Ovary (tissue), 7 donors: ENCODE measurements at regions not wholly inside any gene's neighbourhood (a gene's known extent, or its start where the extent isn't known, plus 50 kb on each side); places are given as distances from the start of the nearest gene placed in this dataset. TPM values are rescaled to one million over a fixed set of nuclear protein-coding genes. Genes with fewer than 3 reads are reported as not detected.

Experiments
- DNase-seq, 5 donors: peaks; one replicate each; pipeline ENCODE4 v3.0.0-alpha.2; 2019 to 2020
- H3K27ac ChIP-seq, 2 donors: fragments of 200-600 bp; one replicate each; pipeline versions ENCODE4 v1.5.1 to v1.8.0; 2019 to 2022
- H3K27me3 ChIP-seq: fragments of 200-600 bp; one replicate; pipeline ENCODE4 v1.8.0; 2022
- H3K36me3 ChIP-seq: fragments of 200-600 bp; sonication (generic); one replicate; pipeline ENCODE4 v1.5.1; 2019
- H3K4me1 ChIP-seq: one replicate; pipeline ENCODE4 v1.8.1; 2013; ENCODE audit warnings: mild to moderate bottlenecking, moderate library complexity; ENCODE audit not compliant: insufficient read depth
- H3K4me3 ChIP-seq: fragments of 200-600 bp; sonication (generic); one replicate; pipeline ENCODE4 v1.5.1; 2017
- H3K9me3 ChIP-seq, 2 donors: fragments of 200-600 bp in 1 of 2; sonication (generic) in 1 of 2; one replicate each; pipeline versions ENCODE4 v1.5.1 to v1.8.1; 2013 to 2019; ENCODE audit warnings: mild to moderate bottlenecking in 1 of 2, moderate library complexity in 1 of 2
- CTCF ChIP-seq, 3 donors: fragments of 450-650 bp in 2 of 3; fragments of 200-600 bp in 1 of 3; IDR thresholded peaks; one replicate each; pipeline versions ENCODE4 v1.5.1 to v1.8.0; 2016 to 2022; ENCODE audit warnings: antibody characterized with exemption in 3 of 3, mild to moderate bottlenecking in 1 of 3
- EP300 ChIP-seq: sonication (generic); formaldehyde crosslinking; IDR thresholded peaks from one replicate; pipeline ENCODE4 v1.6.1; 2017; ENCODE audit warnings: antibody characterized with exemption
- POLR2A ChIP-seq: fragments of 450-650 bp; IDR thresholded peaks from one replicate; pipeline ENCODE4 v1.6.1; 2017; ENCODE audit warnings: antibody characterized with exemption, mild to moderate bottlenecking, moderate library complexity
- WGBS, 3 donors: extraction: QIAGEN DNeasy Blood & Tissue Kit in 1 of 3; methylation state at CpG; one replicate each; pipeline versions ENCODE4 v1.1.5 to v1.1.7; 2013 to 2017; 5-methylcytosine and 5-hydroxymethylcytosine counted together
- intact Hi-C, 4 donors: fragments of 100-400 bp; cut with DNase I; formaldehyde crosslinking; loops; one replicate each; pipeline versions ENCODE4 v1.11.0 to v1.15.1; 2022 to 2023
- small RNA-seq: library from RNA; depleted of rRNA; stranded (forward); fragments of <200 nt; gene quantifications from one replicate; pipeline ENCODE3, GENCODE V24; 2016
- donor health status: DM: no; HTN: no; CAD: no; lungs with moderate emphysema.
- donor health status: DM: no; HTN: no; CAD: no.
- donor health status: Bipolar disorder and iron deficiency.
- donor health status: DM: no; HTN: no; CAD: no.
- donor health status: DM: yes; HTN: yes; CAD: no.

DNA sequence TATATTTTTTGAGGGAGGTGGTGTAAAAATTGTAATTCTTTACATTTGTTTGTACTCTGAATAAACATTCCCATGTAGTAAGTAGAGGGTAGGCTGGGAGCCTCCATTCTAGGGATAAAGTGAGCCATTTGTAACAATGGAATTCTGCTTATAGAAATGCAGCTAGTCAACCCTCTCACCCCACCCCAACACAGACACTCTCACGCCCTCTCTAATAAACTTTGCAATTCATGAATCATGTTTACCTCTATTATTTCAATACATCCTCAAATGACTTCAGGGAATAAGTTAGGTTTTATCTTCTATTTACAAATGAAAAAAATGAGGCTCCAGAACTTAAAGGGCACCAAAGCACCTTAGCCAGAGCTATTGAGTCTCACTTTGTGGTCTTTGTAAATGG lies 56.5 kb upstream of the PDZRN3 start:
- Histone ChIP-seq H3K4me3 (no peak overlapping the region), H3K27me3 (no peaks in the 10 kb centered on the region), H3K9me3 (no peaks in the 10 kb centered on the region), H3K36me3 (no peaks in the 10 kb centered on the region), H3K4me1 (no peaks in the 10 kb centered on the region), H3K27ac (no peak overlapping the region)
- no peak for TF ChIP-seq CTCF (IDR thresholded peaks at IDR 0.05)
- TF ChIP-seq POLR2A = no peak
- TF ChIP-seq EP300 = no peak
- intact Hi-C loops = no loop called here
- no peak for DNase-seq
- WGBS, 3 donors = 71 to 81% (median 78%) methylated on average over 1 of the region's 1 CpG

GRCh38 chr3:73680391-73681095 lies 55.8 kb upstream of the PDZRN3 start:
- no peak for DNase-seq
- no peaks in the 10 kb centered on the region for H3K36me3 ChIP-seq
- H3K27ac ChIP-seq = no peak overlapping the region
- WGBS, 3 donors = 45 to 66% (median 50%) methylated on average over 8 of the region's 8 CpGs
- H3K27me3 ChIP-seq = no peaks in the 10 kb centered on the region
- H3K4me3 ChIP-seq = no peak overlapping the region
- TF ChIP-seq CTCF (IDR thresholded peaks at IDR 0.05) (no peak), EP300 (no peak), POLR2A (no peak)
- H3K9me3 ChIP-seq = no peaks in the 10 kb centered on the region
- intact Hi-C loops = no loop called here
- H3K4me1 ChIP-seq = no peaks in the 10 kb centered on the region

DNA sequence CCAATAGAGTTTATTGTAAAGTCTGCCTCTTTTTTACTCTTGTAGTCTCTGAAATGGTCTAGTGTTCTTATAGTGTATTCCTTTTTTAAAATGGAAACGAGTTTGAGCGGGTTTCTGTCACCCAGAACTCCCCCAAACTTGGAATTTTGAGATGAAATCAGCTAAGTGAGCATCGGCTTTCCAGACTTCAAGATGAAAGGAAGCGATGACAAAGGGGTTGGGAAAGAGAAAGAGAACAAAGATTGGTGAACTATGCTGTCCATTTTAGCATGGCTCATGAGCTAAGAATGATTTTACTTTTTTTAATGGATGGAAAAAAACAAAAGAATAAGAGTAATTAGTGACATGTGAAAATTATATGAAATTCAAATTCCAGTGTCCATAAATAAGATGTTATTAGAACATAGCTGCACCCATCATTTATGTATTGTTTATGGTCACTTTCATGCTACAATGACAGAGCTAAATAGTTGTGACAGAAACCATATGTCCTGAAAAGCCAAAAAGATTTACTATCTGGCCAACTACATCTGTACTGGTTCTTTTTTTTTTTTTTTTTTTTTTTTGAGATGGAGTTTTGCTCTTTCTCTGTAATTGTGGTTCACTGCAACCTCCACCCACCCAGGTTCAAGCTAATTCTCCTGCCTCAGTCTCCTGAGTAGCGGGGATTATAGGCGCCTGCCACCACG lies 52.7 kb upstream of the PDZRN3 start:
- no peak overlapping the region for H3K4me3 ChIP-seq
- no peak for DNase-seq
- no peak for TF ChIP-seq EP300
- no peak for TF ChIP-seq CTCF (IDR thresholded peaks at IDR 0.05)
- TF ChIP-seq POLR2A = no peak
- H3K4me1 ChIP-seq = no peaks in the 10 kb centered on the region
- H3K9me3 ChIP-seq = no peaks in the 10 kb centered on the region
- H3K27ac ChIP-seq = no peak overlapping the region
- intact Hi-C loops = no loop called here
- no peaks in the 10 kb centered on the region for H3K36me3 ChIP-seq
- H3K27me3 ChIP-seq = no peaks in the 10 kb centered on the region
- 92 to 97% (median 96%) methylated on average over 7 of the region's 7 CpGs for WGBS, 3 donors

Small RNA genes lying in the stretch of these regions (small RNA-seq; reads per million reads assigned to genes)
- gene RF00017 = not detected
